ENCODE measurements at regions not wholly inside any gene's neighbourhood (a gene's known extent, or its start where the extent isn't known, plus 50 kb on each side); places are given as distances from the start of the nearest gene placed in this dataset.

DNA sequence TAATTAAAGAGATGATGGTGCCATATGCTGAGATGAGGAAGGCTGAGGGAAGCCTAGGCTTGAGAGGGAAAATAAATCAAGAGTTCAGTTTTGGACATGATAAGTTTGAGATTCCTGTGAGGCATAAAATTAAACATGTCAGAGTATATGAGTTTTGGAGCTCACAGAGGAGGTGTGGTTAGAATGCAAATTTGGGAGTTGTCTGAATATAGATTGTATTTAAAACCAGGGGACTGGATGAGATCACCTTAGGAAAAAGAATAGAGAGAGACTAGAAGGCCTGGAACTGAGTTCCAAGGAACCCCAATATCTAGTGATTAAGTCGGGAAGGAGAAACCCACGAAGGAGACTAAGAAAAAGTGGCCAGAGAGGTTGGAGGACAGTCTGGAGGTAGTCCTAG lies 65.5 kb downstream of the FRMPD3 start:
- TF ChIP-seq, protein P1, sequence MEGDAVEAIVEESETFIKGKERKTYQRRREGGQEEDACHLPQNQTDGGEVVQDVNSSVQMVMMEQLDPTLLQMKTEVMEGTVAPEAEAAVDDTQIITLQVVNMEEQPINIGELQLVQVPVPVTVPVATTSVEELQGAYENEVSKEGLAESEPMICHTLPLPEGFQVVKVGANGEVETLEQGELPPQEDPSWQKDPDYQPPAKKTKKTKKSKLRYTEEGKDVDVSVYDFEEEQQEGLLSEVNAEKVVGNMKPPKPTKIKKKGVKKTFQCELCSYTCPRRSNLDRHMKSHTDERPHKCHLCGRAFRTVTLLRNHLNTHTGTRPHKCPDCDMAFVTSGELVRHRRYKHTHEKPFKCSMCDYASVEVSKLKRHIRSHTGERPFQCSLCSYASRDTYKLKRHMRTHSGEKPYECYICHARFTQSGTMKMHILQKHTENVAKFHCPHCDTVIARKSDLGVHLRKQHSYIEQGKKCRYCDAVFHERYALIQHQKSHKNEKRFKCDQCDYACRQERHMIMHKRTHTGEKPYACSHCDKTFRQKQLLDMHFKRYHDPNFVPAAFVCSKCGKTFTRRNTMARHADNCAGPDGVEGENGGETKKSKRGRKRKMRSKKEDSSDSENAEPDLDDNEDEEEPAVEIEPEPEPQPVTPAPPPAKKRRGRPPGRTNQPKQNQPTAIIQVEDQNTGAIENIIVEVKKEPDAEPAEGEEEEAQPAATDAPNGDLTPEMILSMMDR (IDR thresholded peaks at IDR 0.05) = no peak
- DNase-seq (ENCODE audit: low spot score) = no peak
- Histone ChIP-seq H3K27ac (no peak overlapping the region), H3K4me3 (no peak overlapping the region)

DNA sequence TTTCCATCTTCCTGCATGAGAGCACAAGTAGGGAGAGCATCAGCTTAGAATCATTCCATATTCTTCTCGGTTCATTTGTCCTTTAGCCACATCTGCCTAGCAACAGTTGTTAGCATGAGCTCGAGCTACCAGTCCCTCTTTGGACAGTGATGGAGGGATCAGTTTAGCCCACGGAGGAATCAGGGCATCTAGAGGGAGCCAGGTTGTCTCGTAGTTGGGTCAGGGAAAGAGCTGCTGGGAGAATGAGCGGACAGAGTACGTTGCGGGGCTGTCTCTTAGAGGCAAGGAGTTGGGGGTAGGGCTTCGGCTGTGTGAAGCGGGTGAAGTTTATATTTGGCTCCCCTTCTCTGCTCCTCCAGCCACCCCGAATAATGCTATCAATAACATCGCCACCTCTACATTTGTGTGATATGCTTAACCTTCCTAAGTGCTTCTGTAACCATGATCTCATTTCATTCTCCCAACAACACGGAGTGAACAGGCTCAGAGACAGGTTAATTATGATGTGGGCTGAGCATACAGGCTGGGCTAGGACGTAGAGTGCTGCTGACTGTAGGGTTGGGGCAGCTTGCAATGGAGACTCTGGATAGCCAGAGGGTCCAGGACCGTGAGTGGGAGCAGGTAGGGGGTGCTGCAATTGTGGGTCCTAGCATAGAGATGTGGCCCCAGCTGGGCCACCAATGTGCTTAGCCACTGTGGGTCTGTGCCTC lies 72.6 kb downstream of the FRMPD3 start:
- no peak for DNase-seq (ENCODE audit: low spot score)
- TF ChIP-seq, protein P1 (IDR thresholded peaks at IDR 0.05) = no peak
- no peak overlapping the region for H3K4me3 ChIP-seq
- no peak overlapping the region for H3K27ac ChIP-seq

DNA sequence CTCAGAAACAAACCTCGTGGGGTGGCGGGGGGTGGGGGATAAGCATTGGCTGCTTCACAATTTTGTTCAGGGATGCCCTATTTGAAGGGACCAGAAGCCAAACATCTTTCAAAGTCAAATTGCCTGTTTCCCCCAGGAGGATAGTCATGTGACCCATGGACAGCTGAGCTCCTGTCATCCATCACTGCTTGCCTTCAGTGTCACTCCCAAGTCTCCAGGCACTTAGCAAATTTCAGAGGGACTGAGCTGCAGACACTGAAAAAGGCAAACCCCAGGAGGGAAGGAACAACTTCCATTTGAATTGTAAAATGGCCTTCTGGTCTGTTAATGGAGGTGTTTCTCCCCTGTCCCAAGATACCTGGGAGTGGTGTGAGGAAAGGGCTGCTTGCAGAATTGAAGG lies 73.4 kb downstream of the FRMPD3 start:
- DNase-seq (ENCODE audit: low spot score) = no peak
- TF ChIP-seq, protein P1 (IDR thresholded peaks at IDR 0.05) = no peak

DNA sequence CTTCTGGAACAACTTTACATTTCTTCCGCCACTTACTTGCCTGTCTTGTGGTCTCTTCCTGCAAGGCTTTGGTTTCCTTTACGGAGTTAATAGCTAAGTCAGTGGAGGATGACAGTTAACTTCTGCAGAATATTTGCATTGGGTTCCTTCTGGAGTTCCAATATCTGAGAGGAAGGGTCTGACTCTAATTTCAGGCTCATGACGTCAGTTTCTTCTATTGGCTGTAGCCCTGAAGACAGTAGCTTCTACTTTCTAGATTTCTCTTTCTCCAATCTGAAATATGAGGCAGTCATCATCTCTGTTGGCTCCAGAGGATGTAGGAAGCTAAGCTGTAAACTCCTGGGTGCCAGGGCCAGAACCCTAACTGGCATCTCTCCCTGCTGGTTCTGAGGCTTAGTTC lies 76.7 kb downstream of the FRMPD3 start:
- TF ChIP-seq, protein P1 (IDR thresholded peaks at IDR 0.05) = no peak
- no peak for DNase-seq (ENCODE audit: low spot score)

More for the DNA sequence above, 73.4 kb downstream of the FRMPD3 start:
- H3K27ac ChIP-seq = no peak overlapping the region
- H3K4me3 ChIP-seq = no peak overlapping the region

DNA sequence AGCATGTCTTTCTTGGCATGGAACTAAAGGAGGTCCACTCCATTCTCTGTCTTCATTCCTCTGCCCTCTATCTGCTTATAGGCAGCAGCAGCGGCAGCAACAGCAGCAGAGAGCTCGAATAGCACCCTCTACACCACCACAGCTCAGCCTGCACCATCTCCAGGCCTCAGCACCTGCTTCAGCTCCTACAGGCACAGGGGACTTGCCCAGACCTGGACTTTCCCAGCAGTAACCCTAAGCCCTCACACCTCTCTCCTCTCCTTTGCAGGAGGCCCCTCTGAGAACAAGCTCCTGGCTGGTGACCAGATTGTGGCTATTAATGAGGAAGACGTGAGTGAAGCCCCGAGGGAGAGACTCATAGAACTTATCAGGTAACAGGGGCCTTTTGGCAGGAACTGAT lies 80.7 kb downstream of the FRMPD3 start:
- TF ChIP-seq, protein P1 (IDR thresholded peaks at IDR 0.05) = no peak

More for the DNA sequence above, 76.7 kb downstream of the FRMPD3 start:
- Histone ChIP-seq H3K4me3 (no peak overlapping the region), H3K27ac (no peak overlapping the region)

DNA sequence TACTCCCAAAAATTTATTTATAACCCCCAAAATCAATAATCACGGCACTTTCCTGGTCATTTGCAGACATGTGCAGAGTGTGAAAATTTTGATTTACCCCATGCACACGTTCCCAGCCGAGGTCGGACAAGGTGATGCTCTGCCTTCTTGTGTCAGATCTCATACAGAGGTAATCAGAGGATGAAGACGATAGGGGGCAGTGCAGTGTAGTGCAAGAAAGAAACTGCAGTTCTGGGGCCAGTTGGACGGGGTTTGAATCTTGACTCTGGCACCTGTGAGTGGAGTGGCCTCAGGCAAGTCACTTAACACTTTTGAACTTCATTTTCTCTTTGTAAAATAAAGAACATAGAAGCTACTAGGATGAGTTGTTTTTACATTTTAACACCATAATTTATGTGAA lies 88.4 kb downstream of the FRMPD3 start:
- no peak overlapping the region for H3K27ac ChIP-seq
- DNase-seq (ENCODE audit: low spot score) = no peak
- no peak overlapping the region for H3K4me3 ChIP-seq
- TF ChIP-seq, protein P1 (IDR thresholded peaks at IDR 0.05) = no peak

More for the DNA sequence above, 80.7 kb downstream of the FRMPD3 start:
- no peak overlapping the region for H3K4me3 ChIP-seq
- no peak for DNase-seq (ENCODE audit: low spot score)
- no peak overlapping the region for H3K27ac ChIP-seq

DNA sequence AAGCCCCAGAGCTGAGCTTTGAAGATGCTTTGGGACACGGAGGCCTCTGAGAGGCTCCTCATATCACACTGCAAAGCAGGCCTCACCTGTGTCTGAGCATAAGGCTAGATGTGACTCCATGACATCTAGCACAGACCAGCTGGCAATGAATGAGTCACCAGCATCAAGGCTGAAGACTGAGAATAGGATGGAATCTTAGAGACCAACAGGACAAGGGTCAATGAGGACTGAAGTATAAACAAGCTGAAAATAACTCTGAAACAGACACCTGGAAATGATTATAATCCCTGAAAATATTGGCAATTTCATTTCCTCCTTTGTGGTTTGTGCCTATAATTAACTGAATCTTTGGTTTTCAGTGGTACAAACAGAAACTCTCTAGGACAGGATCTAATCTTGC lies 87.1 kb upstream of the PRPS1 start:
- TF ChIP-seq, protein P1 (IDR thresholded peaks at IDR 0.05) = no peak
- no peak for DNase-seq (ENCODE audit: low spot score)
- H3K4me3 ChIP-seq = no peak overlapping the region
- H3K27ac ChIP-seq = no peak overlapping the region

Data from coronary artery (tissue), 2 donors.